Peyer's patch (tissue), 4 donors: ENCODE measurements at regions not wholly inside any gene's neighbourhood (a gene's known extent, or its start where the extent isn't known, plus 50 kb on each side); places are given as distances from the start of the nearest gene placed in this dataset.

Experiments
- CTCF ChIP-seq, 6 experiments: fragments of 450-650 bp in 4 of 6; fragments of 200-600 bp in 2 of 6; sonication (generic) in 1 of 6; IDR thresholded peaks; one replicate each; pipeline ENCODE4 v1.5.1; 2017 to 2019; ENCODE audit warnings: antibody characterized with exemption in 6 of 6, mild to moderate bottlenecking in 3 of 6, moderate library complexity in 1 of 6
- POLR2A ChIP-seq, 2 donors: fragments of 450-650 bp; IDR thresholded peaks; one replicate each; pipeline ENCODE4 v1.5.1; 2017; ENCODE audit warnings: antibody characterized with exemption in 2 of 2, mild to moderate bottlenecking in 2 of 2, moderate library complexity in 2 of 2

DNA sequence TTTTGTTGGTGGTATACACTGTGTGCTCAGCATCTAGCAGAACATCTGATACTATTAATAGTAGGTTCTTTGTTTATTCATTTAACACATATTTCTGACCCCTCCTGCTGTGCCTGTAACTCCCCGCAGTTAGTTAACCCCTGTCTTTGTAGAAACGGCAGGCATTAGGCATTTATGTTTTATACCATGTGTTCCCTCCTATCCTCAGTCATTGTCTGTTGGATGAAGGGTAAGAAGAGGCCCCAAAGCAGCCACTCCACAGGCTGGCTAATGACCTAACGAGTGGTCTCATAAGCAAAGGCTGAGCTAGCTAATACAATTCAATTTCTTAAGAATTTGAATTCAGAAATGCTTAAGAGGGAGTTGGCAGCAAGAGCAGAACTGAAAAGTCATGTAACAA, 170.8 kb downstream of the TMX1 start:
- TF ChIP-seq CTCF (IDR thresholded peaks at IDR 0.05) (no peak), POLR2A (IDR thresholded peaks at IDR 0.05) (no peak)
